Gastrocnemius medialis (tissue), 4 donors: ENCODE measurements at regions not wholly inside any gene's neighbourhood (a gene's known extent, or its start where the extent isn't known, plus 50 kb on each side); places are given as distances from the start of the nearest gene placed in this dataset.
"Not testable (repeated sequence)": the region's sequence is repeated elsewhere in the genome, so short reads cannot be mapped to it uniquely, and the experiment has no call there.

Source experiments
- ATAC-seq, 2 donors: fragments of 150-250 bp; one replicate each; pipeline ENCODE4 v1.9.1; 2016
- DNase-seq, 2 donors: peaks; one replicate each; pipeline ENCODE4 v3.0.0-alpha.2; 2019
- H3K27ac ChIP-seq, 4 donors: fragments of 200-600 bp; sonication (generic); 1 replicate in 1 of 4; 2 replicates in 3 of 4; pipeline ENCODE4 v1.5.1; 2016 to 2018; ENCODE audit warnings: mild to moderate bottlenecking in 2 of 4, moderate library complexity in 1 of 4
- H3K27me3 ChIP-seq, 3 donors: fragments of 200-600 bp; sonication (generic) in 2 of 3; 1 replicate in 1 of 3; 2 replicates in 2 of 3; pipeline versions ENCODE4 v1.5.1 to v1.6.0; 2016 to 2019; ENCODE audit warnings: mild to moderate bottlenecking in 1 of 3, moderate library complexity in 1 of 3
- H3K36me3 ChIP-seq, 2 donors: fragments of 200-600 bp; sonication (generic) in 1 of 2; one replicate each; pipeline ENCODE4 v1.5.1; 2017 to 2018
- H3K4me1 ChIP-seq, 2 donors: fragments of 200-600 bp; sonication (generic) in 1 of 2; one replicate each; pipeline ENCODE4 v1.5.1; 2016 to 2017; ENCODE audit warnings: mild to moderate bottlenecking in 2 of 2
- H3K4me3 ChIP-seq, 4 donors: fragments of 200-600 bp; sonication (generic) in 3 of 4; 1 replicate in 1 of 4; 2 replicates in 3 of 4; pipeline ENCODE4 v1.5.1; 2016 to 2019; ENCODE audit warnings: mild to moderate bottlenecking in 2 of 4
- H3K9me3 ChIP-seq, 3 donors: fragments of 200-600 bp; sonication (generic) in 2 of 3; 1 replicate in 1 of 3; 2 replicates in 2 of 3; pipeline ENCODE4 v1.5.1; 2016 to 2019
- POLR2A ChIP-seq, 2 donors: fragments of 450-650 bp; IDR thresholded peaks; one replicate each; pipeline ENCODE4 v1.6.1; 2017; ENCODE audit warnings: antibody characterized with exemption in 2 of 2, mild to moderate bottlenecking in 2 of 2, moderate library complexity in 2 of 2
- in situ Hi-C, 4 donors: fragments of 200-750 bp; cut with MboI; loops; one replicate each; pipeline versions ENCODE4 v1.15.0 to v1.8.0; 2017; ENCODE audit warnings: low sequenced_read_pairs in 4 of 4
- intact Hi-C: fragments of 100-400 bp; cut with DNase I; formaldehyde crosslinking; loops from one replicate; pipeline ENCODE4 v1.15.1; 2023; ENCODE audit warnings: low total_unique reads
- TF ChIP-seq, protein P1 (sequence below), 5 experiments: fragments of 450-650 bp in 3 of 5; fragments of 200-600 bp in 2 of 5; sonication (generic) in 2 of 5; IDR thresholded peaks in 4 of 5; conservative IDR thresholded peaks in 1 of 5; 1 replicate in 4 of 5; 2 replicates in 1 of 5; pipeline ENCODE4 v1.5.1; 2016 to 2019; ENCODE audit warnings: antibody characterized with exemption in 5 of 5, mild to moderate bottlenecking in 3 of 5, moderate library complexity in 3 of 5

DNA sequence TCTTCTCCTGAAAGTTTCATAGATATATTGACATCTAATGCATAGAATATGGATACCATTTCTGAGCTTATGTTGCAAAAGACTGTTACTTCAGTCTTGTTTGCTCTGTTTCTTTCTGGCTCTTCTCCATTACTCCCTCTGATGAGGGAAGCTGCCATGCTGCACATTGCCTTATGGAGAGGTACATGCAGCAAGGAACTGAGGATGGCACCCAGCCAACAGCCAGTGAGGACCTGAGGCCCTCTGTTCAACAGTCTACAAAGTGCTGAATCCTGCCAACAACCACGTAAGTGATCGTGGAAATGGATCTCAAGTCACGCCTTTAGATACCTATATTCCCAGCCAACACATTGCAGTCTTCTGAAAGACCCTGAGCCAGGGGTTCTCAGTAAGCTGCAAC lies 66.6 kb upstream of the ADAMTS5 start:
- intact Hi-C loops (no loop called here), in situ Hi-C loops (no loop called here)
- TF ChIP-seq POLR2A (IDR thresholded peaks at IDR 0.05): no peak
- TF ChIP-seq, protein P1, sequence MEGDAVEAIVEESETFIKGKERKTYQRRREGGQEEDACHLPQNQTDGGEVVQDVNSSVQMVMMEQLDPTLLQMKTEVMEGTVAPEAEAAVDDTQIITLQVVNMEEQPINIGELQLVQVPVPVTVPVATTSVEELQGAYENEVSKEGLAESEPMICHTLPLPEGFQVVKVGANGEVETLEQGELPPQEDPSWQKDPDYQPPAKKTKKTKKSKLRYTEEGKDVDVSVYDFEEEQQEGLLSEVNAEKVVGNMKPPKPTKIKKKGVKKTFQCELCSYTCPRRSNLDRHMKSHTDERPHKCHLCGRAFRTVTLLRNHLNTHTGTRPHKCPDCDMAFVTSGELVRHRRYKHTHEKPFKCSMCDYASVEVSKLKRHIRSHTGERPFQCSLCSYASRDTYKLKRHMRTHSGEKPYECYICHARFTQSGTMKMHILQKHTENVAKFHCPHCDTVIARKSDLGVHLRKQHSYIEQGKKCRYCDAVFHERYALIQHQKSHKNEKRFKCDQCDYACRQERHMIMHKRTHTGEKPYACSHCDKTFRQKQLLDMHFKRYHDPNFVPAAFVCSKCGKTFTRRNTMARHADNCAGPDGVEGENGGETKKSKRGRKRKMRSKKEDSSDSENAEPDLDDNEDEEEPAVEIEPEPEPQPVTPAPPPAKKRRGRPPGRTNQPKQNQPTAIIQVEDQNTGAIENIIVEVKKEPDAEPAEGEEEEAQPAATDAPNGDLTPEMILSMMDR (IDR thresholded peaks at IDR 0.05 in 4 of 5, conservative IDR thresholded peaks at IDR 0.05 in 1 of 5): no peak

GRCh38 chr21:27026501-27026900 lies 59.6 kb upstream of the ADAMTS5 start:
- H3K27ac ChIP-seq: no peak overlapping the region
- ATAC-seq (no peak), DNase-seq (no peak)
- no peak for TF ChIP-seq POLR2A (IDR thresholded peaks at IDR 0.05)
- TF ChIP-seq, protein P1 (IDR thresholded peaks at IDR 0.05 in 4 of 5, conservative IDR thresholded peaks at IDR 0.05 in 1 of 5): no peak
- no peaks in the 10 kb centered on the region for H3K36me3 ChIP-seq
- no peaks in the 10 kb centered on the region for H3K4me1 ChIP-seq
- no peak overlapping the region for H3K4me3 ChIP-seq
- intact Hi-C loops: no loop called here
- H3K9me3 ChIP-seq: no peaks in the 10 kb centered on the region
- no peaks in the 10 kb centered on the region for H3K27me3 ChIP-seq
- in situ Hi-C loops: no loop called here

More for the DNA sequence above, 66.6 kb upstream of the ADAMTS5 start:
- H3K27ac ChIP-seq: no peak overlapping the region
- no peaks in the 10 kb centered on the region for H3K36me3 ChIP-seq
- no peak for ATAC-seq
- H3K9me3 ChIP-seq: no peaks in the 10 kb centered on the region
- no peak overlapping the region for H3K4me3 ChIP-seq
- H3K4me1 ChIP-seq: no peaks in the 10 kb centered on the region
- no peaks in the 10 kb centered on the region for H3K27me3 ChIP-seq
- DNase-seq: no peak

GRCh38 chr21:27025708-27026107 lies 58.8 kb upstream of the ADAMTS5 start:
- ATAC-seq, intact Hi-C loops, in situ Hi-C loops: not testable (repeated sequence)

DNA sequence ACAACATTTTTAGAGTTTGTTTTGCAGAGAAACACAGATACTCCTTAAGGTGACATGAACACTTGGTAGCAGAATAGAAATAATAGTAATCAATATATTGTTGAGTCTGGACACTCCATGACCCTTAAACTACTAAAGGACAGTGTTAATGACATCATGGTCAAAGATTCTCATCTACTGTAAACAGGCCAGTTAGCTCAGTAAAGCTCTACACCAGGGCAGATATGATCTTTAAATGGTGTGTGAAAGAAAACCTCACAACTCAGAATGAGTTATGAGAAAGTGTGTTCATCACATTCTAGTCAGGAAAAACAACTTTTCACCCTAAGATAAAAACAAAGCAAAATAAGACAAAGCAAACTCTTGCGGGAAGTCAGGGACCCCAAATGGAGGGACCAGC lies 58.1 kb upstream of the ADAMTS5 start:
- intact Hi-C loops (no loop called here), in situ Hi-C loops (no loop called here)
- Histone ChIP-seq H3K27me3 (no peaks in the 10 kb centered on the region), H3K9me3 (no peaks in the 10 kb centered on the region), H3K27ac (no peak overlapping the region), H3K4me1 (no peaks in the 10 kb centered on the region), H3K36me3 (no peaks in the 10 kb centered on the region), H3K4me3 (no peak overlapping the region)
- TF ChIP-seq, protein P1 (IDR thresholded peaks at IDR 0.05 in 4 of 5, conservative IDR thresholded peaks at IDR 0.05 in 1 of 5): no peak
- no peak for TF ChIP-seq POLR2A (IDR thresholded peaks at IDR 0.05)
- no peak for ATAC-seq
- no peak for DNase-seq

More at GRCh38 chr21:27025708-27026107, 58.8 kb upstream of the ADAMTS5 start:
- not testable (repeated sequence) for H3K27me3 ChIP-seq, DNase-seq, H3K4me3 ChIP-seq, H3K4me1 ChIP-seq, H3K27ac ChIP-seq, H3K9me3 ChIP-seq, H3K36me3 ChIP-seq

DNA sequence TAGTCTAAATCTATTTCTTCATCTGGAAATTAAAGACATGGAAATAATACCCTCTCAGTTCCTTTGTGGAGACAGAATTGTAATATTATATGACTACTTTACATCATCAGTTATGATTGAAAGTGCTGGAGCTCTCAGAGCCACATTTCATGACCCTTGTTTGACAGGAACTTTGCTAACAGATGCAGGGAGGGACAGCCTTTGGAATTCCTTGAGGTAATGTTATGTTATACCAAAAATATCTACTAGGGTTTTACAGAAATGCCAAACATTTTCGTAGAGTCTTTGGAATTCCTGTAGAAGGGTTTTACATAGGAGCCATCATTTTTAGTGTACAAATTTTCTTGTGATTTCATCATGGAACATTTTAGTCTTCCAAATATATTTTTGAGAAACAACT lies 57.4 kb upstream of the ADAMTS5 start:
- intact Hi-C loops (no loop called here), in situ Hi-C loops (no loop called here)
- TF ChIP-seq, protein P1 (IDR thresholded peaks at IDR 0.05 in 4 of 5, conservative IDR thresholded peaks at IDR 0.05 in 1 of 5): no peak
- no peak for TF ChIP-seq POLR2A (IDR thresholded peaks at IDR 0.05)
- no peak overlapping the region for H3K27ac ChIP-seq
- DNase-seq: no peak
- no peaks in the 10 kb centered on the region for H3K4me1 ChIP-seq
- H3K9me3 ChIP-seq: no peaks in the 10 kb centered on the region
- no peak for ATAC-seq
- no peak overlapping the region for H3K4me3 ChIP-seq
- H3K27me3 ChIP-seq: no peaks in the 10 kb centered on the region
- no peaks in the 10 kb centered on the region for H3K36me3 ChIP-seq
